Calu3 (cell line): ENCODE measurements at regions not wholly inside any gene's neighbourhood (a gene's known extent, or its start where the extent isn't known, plus 50 kb on each side); places are given as distances from the start of the nearest gene placed in this dataset.

Source experiments
- BruUV-seq: library from RNA; stranded (reverse); fragments of 400-500 nt; replicated peaks from 2 replicates; lab custom pipeline; 2021; lab: Mats Ljungman, UMichigan
- CTCF ChIA-PET: fragments of 300-600 bp; sonication (Branson Sonifier 250); formaldehyde crosslinking; loops from one replicate; lab custom pipeline; 2022; ENCODE audit warnings: antibody characterized with exemption; lab: Charles Lee
- DNase-seq: peaks from one replicate; pipeline ENCODE4 v3.0.0; 2022
- H3K27ac Mint-ChIP-seq: one replicate; pipeline ENCODE4 v1.8.0; 2022; ENCODE audit warnings: mixed read lengths; ENCODE audit not compliant: unreplicated experiment
- H3K27me3 Mint-ChIP-seq: one replicate; pipeline ENCODE4 v1.8.0; 2022; ENCODE audit warnings: mixed read lengths; ENCODE audit not compliant: unreplicated experiment
- H3K36me3 Mint-ChIP-seq: one replicate; pipeline ENCODE4 v1.8.0; 2022; ENCODE audit warnings: mild to moderate bottlenecking, moderate library complexity, mixed read lengths; ENCODE audit not compliant: insufficient read depth, unreplicated experiment
- H3K4me1 Mint-ChIP-seq: one replicate; pipeline ENCODE4 v1.8.0; 2022; ENCODE audit warnings: mild to moderate bottlenecking, low read depth, mixed read lengths; ENCODE audit not compliant: unreplicated experiment
- H3K4me3 Mint-ChIP-seq: one replicate; pipeline ENCODE4 v1.8.0; 2022; ENCODE audit warnings: mild to moderate bottlenecking, low read depth, moderate library complexity, mixed read lengths; ENCODE audit not compliant: unreplicated experiment
- H3K9me3 Mint-ChIP-seq: one replicate; pipeline ENCODE4 v1.8.0; 2022; ENCODE audit warnings: low read depth, mixed read lengths; ENCODE audit not compliant: unreplicated experiment
- intact Hi-C: fragments of 100-400 bp; cut with micrococcal nuclease; formaldehyde crosslinking; loops from one replicate; pipeline ENCODE4 v1.10.0; 2022; ENCODE audit not compliant: unreplicated experiment
- TF ChIP-seq, protein P1 (sequence below): fragments of 200-600 bp; IDR thresholded peaks from one replicate; pipeline ENCODE4 v1.8.0; 2022; ENCODE audit warnings: antibody characterized with exemption; ENCODE audit not compliant: unreplicated experiment

DNA sequence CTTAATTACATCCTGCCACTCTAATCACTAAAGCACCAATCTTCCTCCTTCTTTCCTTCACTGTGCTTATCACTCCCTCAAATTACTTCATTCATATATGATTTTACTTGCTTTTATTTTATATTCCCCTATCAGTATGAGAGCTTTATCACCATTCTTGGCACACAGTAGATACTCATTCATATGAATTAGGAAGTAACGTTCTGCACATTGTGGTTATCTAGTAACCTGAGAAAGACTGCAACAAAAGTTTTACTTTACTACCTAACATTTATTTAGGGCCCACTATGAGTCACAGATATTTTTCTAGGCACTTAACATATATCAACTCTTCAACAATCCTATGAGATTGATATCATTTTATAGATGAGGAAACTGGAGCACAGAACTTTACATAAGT is 1559.9 kb upstream of the TENM4 start:
- no peaks in the 10 kb centered on the region for H3K4me1 Mint-ChIP-seq

DNA sequence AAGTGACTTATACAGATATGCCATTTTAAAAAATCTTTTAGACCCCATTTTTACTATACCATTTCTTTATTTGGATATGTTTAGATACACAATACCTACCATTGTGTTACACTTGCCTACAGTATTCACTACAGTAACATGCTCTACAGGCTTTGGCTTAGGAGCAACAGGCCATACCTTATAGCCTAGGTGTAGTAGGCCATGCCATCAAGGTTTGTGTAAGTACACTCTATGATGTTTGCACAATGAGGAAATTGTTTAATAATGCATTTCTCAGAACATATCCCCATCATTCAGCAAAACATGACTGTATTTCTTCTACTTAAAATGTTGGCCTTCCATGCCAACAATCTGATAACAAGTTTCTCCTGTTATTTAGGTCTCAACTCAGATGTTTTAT is 1559.5 kb upstream of the TENM4 start:
- BruUV-seq, result no TSS peak
- TF ChIP-seq, protein P1, sequence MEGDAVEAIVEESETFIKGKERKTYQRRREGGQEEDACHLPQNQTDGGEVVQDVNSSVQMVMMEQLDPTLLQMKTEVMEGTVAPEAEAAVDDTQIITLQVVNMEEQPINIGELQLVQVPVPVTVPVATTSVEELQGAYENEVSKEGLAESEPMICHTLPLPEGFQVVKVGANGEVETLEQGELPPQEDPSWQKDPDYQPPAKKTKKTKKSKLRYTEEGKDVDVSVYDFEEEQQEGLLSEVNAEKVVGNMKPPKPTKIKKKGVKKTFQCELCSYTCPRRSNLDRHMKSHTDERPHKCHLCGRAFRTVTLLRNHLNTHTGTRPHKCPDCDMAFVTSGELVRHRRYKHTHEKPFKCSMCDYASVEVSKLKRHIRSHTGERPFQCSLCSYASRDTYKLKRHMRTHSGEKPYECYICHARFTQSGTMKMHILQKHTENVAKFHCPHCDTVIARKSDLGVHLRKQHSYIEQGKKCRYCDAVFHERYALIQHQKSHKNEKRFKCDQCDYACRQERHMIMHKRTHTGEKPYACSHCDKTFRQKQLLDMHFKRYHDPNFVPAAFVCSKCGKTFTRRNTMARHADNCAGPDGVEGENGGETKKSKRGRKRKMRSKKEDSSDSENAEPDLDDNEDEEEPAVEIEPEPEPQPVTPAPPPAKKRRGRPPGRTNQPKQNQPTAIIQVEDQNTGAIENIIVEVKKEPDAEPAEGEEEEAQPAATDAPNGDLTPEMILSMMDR, result no peak
- no peaks in the 10 kb centered on the region for H3K27me3 Mint-ChIP-seq
- H3K9me3 Mint-ChIP-seq, result peaks cover 4% of the 10 kb centered on the region
- no peaks in the 10 kb centered on the region for H3K36me3 Mint-ChIP-seq
- no peak for DNase-seq
- H3K27ac Mint-ChIP-seq, result no peak overlapping the region
- H3K4me1 Mint-ChIP-seq, result no peaks in the 10 kb centered on the region
- CTCF ChIA-PET, result no interaction called here
- intact Hi-C loops, result loop anchor here (10.0 kb wide), 1 partner anchor 1296 kb away; no protein-coding TSS in a partner anchor
- H3K4me3 Mint-ChIP-seq, result no peak overlapping the region

More for the DNA sequence above, 1559.9 kb upstream of the TENM4 start:
- Mint-ChIP-seq H3K4me3 (no peak overlapping the region), H3K36me3 (no peaks in the 10 kb centered on the region), H3K9me3 (peaks cover 4% of the 10 kb centered on the region), H3K27me3 (no peaks in the 10 kb centered on the region), H3K27ac (no peak overlapping the region)
- CTCF ChIA-PET, result no interaction called here
- DNase-seq, result no peak
- TF ChIP-seq, protein P1, result no peak
- BruUV-seq, result no TSS peak
- intact Hi-C loops, result loop anchor here (10.0 kb wide), 1 partner anchor 1296 kb away; no protein-coding TSS in a partner anchor

DNA sequence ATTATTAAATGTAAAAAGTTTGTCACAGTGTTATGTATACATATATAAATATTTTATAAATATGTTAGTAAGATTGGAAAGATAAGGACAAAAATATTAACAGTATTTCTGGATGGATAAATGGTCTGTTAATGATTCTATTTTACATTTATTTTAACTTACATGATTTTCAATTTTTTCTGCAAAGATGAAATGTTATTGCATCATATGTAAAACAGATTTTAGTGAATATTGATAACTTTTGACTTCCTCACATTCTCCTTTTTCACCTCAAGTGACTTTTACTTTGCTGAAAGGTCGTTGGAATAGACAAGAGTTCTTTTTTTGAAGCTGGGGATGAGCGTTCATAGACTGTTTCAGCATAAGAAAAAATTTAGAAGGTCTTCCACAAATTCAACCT is 1554.7 kb upstream of the TENM4 start:
- peaks cover 4% of the 10 kb centered on the region for H3K9me3 Mint-ChIP-seq
- H3K4me1 Mint-ChIP-seq, result no peaks in the 10 kb centered on the region
- DNase-seq, result no peak
- H3K27me3 Mint-ChIP-seq, result no peaks in the 10 kb centered on the region
- no peak overlapping the region for H3K4me3 Mint-ChIP-seq
- H3K27ac Mint-ChIP-seq, result no peak overlapping the region
- TF ChIP-seq, protein P1, result no peak
- H3K36me3 Mint-ChIP-seq, result no peaks in the 10 kb centered on the region
- CTCF ChIA-PET, result no interaction called here
- intact Hi-C loops, result no loop called here
- BruUV-seq, result no TSS peak

DNA sequence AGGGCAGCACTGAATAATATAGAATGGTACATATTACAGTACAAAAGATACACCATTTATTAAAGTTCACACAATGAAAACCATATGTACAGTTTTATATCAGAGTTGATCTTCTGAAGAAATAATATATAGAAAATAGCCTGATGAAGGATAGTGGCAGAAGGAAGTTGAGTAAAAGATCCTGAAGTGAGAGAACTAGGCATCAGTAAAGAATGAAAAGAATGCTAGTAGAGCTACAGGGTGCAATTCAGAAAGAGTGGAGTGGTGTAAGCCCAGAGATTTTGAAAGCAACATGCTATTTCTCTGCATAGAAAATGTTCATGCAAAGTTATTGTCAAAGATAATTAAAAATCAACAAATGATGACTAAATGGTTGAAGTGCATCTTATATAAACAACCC is 1552.7 kb upstream of the TENM4 start:
- CTCF ChIA-PET, result no interaction called here
- H3K4me3 Mint-ChIP-seq, result no peak overlapping the region
- no peak overlapping the region for H3K27ac Mint-ChIP-seq
- TF ChIP-seq, protein P1, result no peak
- H3K9me3 Mint-ChIP-seq, result peaks cover 4% of the 10 kb centered on the region
- no peaks in the 10 kb centered on the region for H3K4me1 Mint-ChIP-seq
- intact Hi-C loops, result no loop called here
- no TSS peak for BruUV-seq
- DNase-seq, result no peak
- H3K27me3 Mint-ChIP-seq, result no peaks in the 10 kb centered on the region
- H3K36me3 Mint-ChIP-seq, result no peaks in the 10 kb centered on the region
